Fibroblast of lung (primary cell): ENCODE measurements at regions not wholly inside any gene's neighbourhood (a gene's known extent, or its start where the extent isn't known, plus 50 kb on each side); places are given as distances from the start of the nearest gene placed in this dataset.
"Not testable (repeated sequence)": the region's sequence is repeated elsewhere in the genome, so short reads cannot be mapped to it uniquely, and the experiment has no call there.

Experiments used
- DNase-seq, 2 donors: peaks; one replicate each; pipeline versions ENCODE4 v3.0.0 to v3.0.0-alpha.2; 2010; ENCODE audit warnings: low read depth in 2 of 2
- H2AFZ ChIP-seq: 2 replicates; pipeline ENCODE4 v1.5.1; 2012; ENCODE audit warnings: low read length, control low read depth, inconsistent platforms
- H3K27ac ChIP-seq: 2 replicates; pipeline ENCODE4 v1.5.1; 2011; ENCODE audit warnings: low read length, control low read depth; ENCODE audit not compliant: insufficient read depth
- H3K27me3 ChIP-seq: 2 replicates; pipeline ENCODE4 v1.5.1; 2011; ENCODE audit warnings: mild to moderate bottlenecking, low read length; ENCODE audit not compliant: control insufficient read depth, insufficient read depth
- H3K36me3 ChIP-seq: 2 replicates; pipeline ENCODE4 v1.5.1; 2011; ENCODE audit warnings: low read length; ENCODE audit not compliant: control insufficient read depth, insufficient read depth
- H3K4me1 ChIP-seq: 2 replicates; pipeline ENCODE4 v1.5.1; 2011; ENCODE audit warnings: low read length; ENCODE audit not compliant: control insufficient read depth, insufficient read depth; ENCODE audit errors: extremely low read depth
- H3K4me2 ChIP-seq: 2 replicates; pipeline ENCODE4 v1.5.1; 2011; ENCODE audit warnings: low read length, control low read depth; ENCODE audit not compliant: insufficient read depth; ENCODE audit errors: extremely low read depth
- H3K4me3 ChIP-seq, 4 experiments: fragments of 200-600 bp in 1 of 4; sonication (generic) in 1 of 4; replicated peaks in 1 of 4; 2 replicates each; pipeline ENCODE4 v1.5.1; 2011 to 2016; ENCODE audit warnings: low read length in 4 of 4, low read depth in 3 of 4, mild to moderate bottlenecking in 3 of 4, control low read depth in 2 of 4, inconsistent platforms in 1 of 4, mixed read lengths in 1 of 4; ENCODE audit not compliant: insufficient read depth in 1 of 4; ENCODE audit errors: control extremely low read depth in 1 of 4
- H3K79me2 ChIP-seq: 2 replicates; pipeline ENCODE4 v1.5.1; 2012; ENCODE audit warnings: mild to moderate bottlenecking, low read length, inconsistent platforms; ENCODE audit not compliant: control insufficient read depth, insufficient read depth
- H3K9ac ChIP-seq: 2 replicates; pipeline ENCODE4 v1.5.1; 2011; ENCODE audit warnings: mild to moderate bottlenecking, low read length, control low read depth; ENCODE audit not compliant: insufficient read depth
- H3K9me3 ChIP-seq: 2 replicates; pipeline ENCODE4 v1.5.1; 2012; ENCODE audit warnings: low read depth, low read length; ENCODE audit not compliant: control insufficient read depth, insufficient read depth
- H4K20me1 ChIP-seq: 2 replicates; pipeline ENCODE4 v1.5.1; 2011; ENCODE audit warnings: low read length; ENCODE audit not compliant: control insufficient read depth, insufficient read depth; ENCODE audit errors: extremely low read depth
- CTCF ChIP-seq, 2 donors: IDR thresholded peaks in 1 of 2; conservative IDR thresholded peaks in 1 of 2; 1 replicate in 1 of 2; 2 replicates in 1 of 2; pipeline ENCODE4 v1.5.1; 2011 to 2012; ENCODE audit warnings: low read length in 2 of 2, control low read depth in 1 of 2, inconsistent platforms in 1 of 2, low read depth in 1 of 2, mild to moderate bottlenecking in 1 of 2
- EZH2 ChIP-seq: IDR thresholded peaks from 2 replicates; pipeline ENCODE4 v1.5.1; 2012; ENCODE audit warnings: low read length, control low read depth, mild to moderate bottlenecking; ENCODE audit errors: missing control alignments

- Histone ChIP-seq H2AFZ (no peak overlapping the region), H3K4me1 (no peaks in the 10 kb centered on the region), H3K9me3 (no peaks in the 10 kb centered on the region), H3K79me2 (no peaks in the 10 kb centered on the region), H3K4me2 (no peak overlapping the region), H4K20me1 (no peaks in the 10 kb centered on the region), H3K27me3 (no peaks in the 10 kb centered on the region), H3K27ac (no peak overlapping the region), H3K36me3 (no peaks in the 10 kb centered on the region), H3K9ac (no peak overlapping the region), H3K4me3 (no peak overlapping the region)
- DNase-seq = no peak
- TF ChIP-seq CTCF (conservative IDR thresholded peaks at IDR 0.05 in 1 of 2, IDR thresholded peaks at IDR 0.05 in 1 of 2; ENCODE audit: low read depth in 1 of 2, low read length in 2 of 2) (no peak), EZH2 (no peak)
Observed at GRCh38 chr14:22105006-22105623, 431.5 kb upstream of the OR4E1 start.

GRCh38 chr14:22100764-22101120 is 427.1 kb upstream of the OR4E1 start:
- H3K9me3 ChIP-seq = not testable (repeated sequence)

GRCh38 chr14:22099942-22100763 is 426.5 kb upstream of the OR4E1 start:
- Histone ChIP-seq H3K79me2 (no peaks in the 10 kb centered on the region), H3K36me3 (no peaks in the 10 kb centered on the region), H4K20me1 (no peaks in the 10 kb centered on the region), H2AFZ (no peak overlapping the region), H3K9ac (no peak overlapping the region), H3K4me2 (no peak overlapping the region), H3K27me3 (no peaks in the 10 kb centered on the region), H3K4me3 (no peak overlapping the region), H3K9me3 (no peaks in the 10 kb centered on the region), H3K27ac (no peak overlapping the region), H3K4me1 (no peaks in the 10 kb centered on the region)
- DNase-seq = peak; percentile 11 to 52
- no peak for TF ChIP-seq EZH2
- peak; percentile 26 to 55 for TF ChIP-seq CTCF (conservative IDR thresholded peaks at IDR 0.05 in 1 of 2, IDR thresholded peaks at IDR 0.05 in 1 of 2; ENCODE audit: low read depth in 1 of 2, low read length in 2 of 2)

More at GRCh38 chr14:22100764-22101120, 427.1 kb upstream of the OR4E1 start:
- H3K27me3 ChIP-seq, H3K79me2 ChIP-seq, H3K4me2 ChIP-seq, H3K27ac ChIP-seq, H4K20me1 ChIP-seq, H3K36me3 ChIP-seq, H3K4me1 ChIP-seq, H3K4me3 ChIP-seq, DNase-seq, H3K9ac ChIP-seq, H2AFZ ChIP-seq: not testable (repeated sequence)
